Neural progenitor cell (in vitro differentiated cells): ENCODE measurements at regions not wholly inside any gene's neighbourhood (a gene's known extent, or its start where the extent isn't known, plus 50 kb on each side); places are given as distances from the start of the nearest gene placed in this dataset.

ENCODE experiments used
- DNase-seq: peaks from one replicate; pipeline ENCODE4 v3.0.0-alpha.2; 2016; ENCODE audit warnings: low spot score
- H2AFZ ChIP-seq: fragments of 200-600 bp; sonication (generic); replicated peaks from 2 replicates; pipeline ENCODE4 v1.6.1; 2016; ENCODE audit warnings: antibody characterized with exemption
- H3F3A ChIP-seq: fragments of 200-600 bp; sonication (generic); 2 replicates; pipeline ENCODE4 v1.6.1; 2016; ENCODE audit warnings: antibody characterized with exemption, low read depth
- H3K27ac ChIP-seq: fragments of 200-600 bp; sonication (generic); 2 replicates; pipeline ENCODE4 v1.5.1; 2016; ENCODE audit warnings: mild to moderate bottlenecking
- H3K27me3 ChIP-seq: fragments of 200-600 bp; sonication (generic); 2 replicates; pipeline ENCODE4 v1.6.1; 2016; ENCODE audit warnings: mild to moderate bottlenecking, moderate library complexity
- H3K36me3 ChIP-seq: fragments of 200-600 bp; sonication (generic); 2 replicates; pipeline ENCODE4 v1.5.1; 2016
- H3K4me1 ChIP-seq: fragments of 200-600 bp; sonication (generic); 2 replicates; pipeline ENCODE4 v1.6.1; 2016; ENCODE audit warnings: mixed run types
- H3K4me2 ChIP-seq: fragments of 200-600 bp; sonication (generic); 2 replicates; pipeline ENCODE4 v1.6.1; 2016
- H3K4me3 ChIP-seq: fragments of 200-600 bp; sonication (generic); 2 replicates; pipeline ENCODE4 v1.5.1; 2016
- H3K79me2 ChIP-seq: fragments of 200-600 bp; sonication (generic); 2 replicates; pipeline ENCODE4 v1.6.1; 2016; ENCODE audit warnings: low read depth
- H3K9ac ChIP-seq: fragments of 200-600 bp; sonication (generic); 2 replicates; pipeline ENCODE4 v1.6.1; 2016
- H3K9me3 ChIP-seq: fragments of 200-600 bp; sonication (generic); 2 replicates; pipeline ENCODE4 v1.5.1; 2016; ENCODE audit warnings: low read depth
- H4K20me1 ChIP-seq: fragments of 200-600 bp; sonication (generic); 2 replicates; pipeline ENCODE4 v1.6.1; 2016; ENCODE audit warnings: low read depth
- H3K27ac Mint-ChIP-seq: 3 replicates; pipeline ENCODE4 v1.8.0; 2021; ENCODE audit warnings: mixed read lengths
- H3K27me3 Mint-ChIP-seq: 2 replicates; pipeline ENCODE4 v1.8.0; 2022; ENCODE audit warnings: low read depth, mild to moderate bottlenecking, inconsistent platforms, moderate library complexity, mixed read lengths; ENCODE audit not compliant: insufficient read depth
- H3K36me3 Mint-ChIP-seq: 3 replicates; pipeline ENCODE4 v1.8.0; 2021; ENCODE audit warnings: mixed read lengths
- H3K4me1 Mint-ChIP-seq: 3 replicates; pipeline ENCODE4 v1.8.0; 2021; ENCODE audit warnings: mixed read lengths
- H3K4me3 Mint-ChIP-seq: 3 replicates; pipeline ENCODE4 v1.8.0; 2021; ENCODE audit warnings: mild to moderate bottlenecking, moderate library complexity, mixed read lengths
- H3K9me3 Mint-ChIP-seq: 3 replicates; pipeline ENCODE4 v1.8.0; 2020; ENCODE audit warnings: mixed read lengths
- CTCF ChIP-seq: fragments of 200-600 bp; sonication (generic); IDR thresholded peaks from 2 replicates; pipeline ENCODE4 v1.5.1; 2017; ENCODE audit warnings: antibody characterized with exemption, mild to moderate bottlenecking
- EZH2 ChIP-seq: fragments of 200-600 bp; sonication (generic); IDR thresholded peaks from 2 replicates; pipeline ENCODE4 v1.6.1; 2017; ENCODE audit warnings: antibody characterized with exemption, mild to moderate bottlenecking, moderate library complexity
- EZH2phosphoT487 ChIP-seq: fragments of 200-600 bp; sonication (generic); IDR thresholded peaks from 2 replicates; pipeline ENCODE4 v1.6.1; 2017; ENCODE audit warnings: antibody characterized with exemption

GRCh38 chr12:13794706-13795105 is 186.7 kb downstream of the GRIN2B start:
- no peak overlapping the region for H3K27ac ChIP-seq
- Mint-ChIP-seq H3K27ac (no peak overlapping the region), H3K27me3 (peaks cover 4% of the 10 kb centered on the region), H3K36me3 (no peaks in the 10 kb centered on the region), H3K9me3 (no peaks in the 10 kb centered on the region), H3K4me1 (peaks cover 13% of the 10 kb centered on the region), H3K4me3 (no peak overlapping the region)
- no peak overlapping the region for H3K9ac ChIP-seq
- DNase-seq, result no peak
- H3K4me2 ChIP-seq, result no peak overlapping the region
- H2AFZ ChIP-seq, result no peak overlapping the region
- TF ChIP-seq CTCF (no peak), EZH2 (no peak), EZH2phosphoT487 (no peak)
- H3F3A ChIP-seq, result peaks cover 19% of the 10 kb centered on the region
- no peaks in the 10 kb centered on the region for H3K9me3 ChIP-seq
- no peaks in the 10 kb centered on the region for H3K36me3 ChIP-seq
- no peaks in the 10 kb centered on the region for H4K20me1 ChIP-seq
- H3K4me3 ChIP-seq, result no peak overlapping the region
- peaks cover 14% of the 10 kb centered on the region for H3K4me1 ChIP-seq
- H3K79me2 ChIP-seq, result no peaks in the 10 kb centered on the region
- no peaks in the 10 kb centered on the region for H3K27me3 ChIP-seq

GRCh38 chr12:13790317-13790716 is 191.1 kb downstream of the GRIN2B start:
- H3K4me1 Mint-ChIP-seq, result peaks cover 2% of the 10 kb centered on the region
- DNase-seq, result no peak
- no peaks in the 10 kb centered on the region for H3K79me2 ChIP-seq

GRCh38 chr12:13788626-13789025 is 192.8 kb downstream of the GRIN2B start:
- H3K27ac ChIP-seq, result no peak overlapping the region
- H3K4me1 Mint-ChIP-seq, result peaks cover 2% of the 10 kb centered on the region

More at GRCh38 chr12:13790317-13790716, 191.1 kb downstream of the GRIN2B start:
- no peak overlapping the region for H2AFZ ChIP-seq
- TF ChIP-seq CTCF, result no peak
- TF ChIP-seq EZH2, result no peak
- TF ChIP-seq EZH2phosphoT487, result no peak
- no peak overlapping the region for H3K4me3 ChIP-seq
- no peaks in the 10 kb centered on the region for H3K36me3 ChIP-seq
- Mint-ChIP-seq H3K36me3 (no peaks in the 10 kb centered on the region), H3K27ac (no peak overlapping the region), H3K27me3 (peaks cover 4% of the 10 kb centered on the region), H3K9me3 (no peaks in the 10 kb centered on the region), H3K4me3 (no peak overlapping the region)
- H3K4me2 ChIP-seq, result no peak overlapping the region
- H3K27me3 ChIP-seq, result no peaks in the 10 kb centered on the region
- no peak overlapping the region for H3K9ac ChIP-seq
- peaks cover 9% of the 10 kb centered on the region for H3K4me1 ChIP-seq
- H4K20me1 ChIP-seq, result no peaks in the 10 kb centered on the region
- H3K9me3 ChIP-seq, result no peaks in the 10 kb centered on the region
- H3K27ac ChIP-seq, result no peak overlapping the region
- H3F3A ChIP-seq, result no peaks in the 10 kb centered on the region

More at GRCh38 chr12:13788626-13789025, 192.8 kb downstream of the GRIN2B start:
- no peak for DNase-seq
- Mint-ChIP-seq H3K4me3 (no peak overlapping the region), H3K27me3 (peaks cover 4% of the 10 kb centered on the region), H3K9me3 (no peaks in the 10 kb centered on the region), H3K36me3 (no peaks in the 10 kb centered on the region), H3K27ac (no peak overlapping the region)
- Histone ChIP-seq H3K4me1 (peaks cover 9% of the 10 kb centered on the region), H3K9me3 (no peaks in the 10 kb centered on the region), H3K27me3 (no peaks in the 10 kb centered on the region), H3F3A (no peaks in the 10 kb centered on the region), H4K20me1 (no peaks in the 10 kb centered on the region), H3K4me3 (no peak overlapping the region), H3K36me3 (no peaks in the 10 kb centered on the region), H3K79me2 (no peaks in the 10 kb centered on the region), H3K4me2 (no peak overlapping the region), H3K9ac (no peak overlapping the region), H2AFZ (no peak overlapping the region)
- TF ChIP-seq EZH2phosphoT487, result no peak
- no peak for TF ChIP-seq CTCF
- TF ChIP-seq EZH2, result no peak
